GM18499 (cell line): ENCODE measurements at regions not wholly inside any gene's neighbourhood (a gene's known extent, or its start where the extent isn't known, plus 50 kb on each side); places are given as distances from the start of the nearest gene placed in this dataset.

Experiments
- ATAC-seq: cut with Tn5 transposase; IDR thresholded peaks from one replicate; pipeline ENCODE4 v1.9.1; 2021; ENCODE audit warnings: moderate number of reproducible peaks; ENCODE audit not compliant: insufficient read depth, unreplicated experiment

DNA sequence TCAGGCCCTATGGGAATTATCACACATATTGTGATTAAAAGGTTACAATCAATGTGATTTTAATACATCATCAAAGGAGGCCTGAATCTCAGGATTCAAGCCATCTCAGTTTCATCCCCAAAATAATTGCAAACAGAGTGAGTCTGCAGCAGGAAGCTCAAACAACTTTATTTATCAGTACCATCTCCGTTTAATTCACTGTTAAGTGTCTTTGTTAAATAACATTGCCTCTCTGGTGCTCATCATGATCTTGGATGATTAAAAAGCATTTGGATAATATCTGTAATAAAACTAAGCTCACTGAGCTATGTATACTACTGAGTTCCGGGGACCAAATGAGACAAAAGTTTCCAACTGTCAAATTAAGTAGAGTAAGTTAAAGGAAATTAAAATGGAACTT lies 817.8 kb upstream of the CNTNAP5 start:
- ATAC-seq: no peak

DNA sequence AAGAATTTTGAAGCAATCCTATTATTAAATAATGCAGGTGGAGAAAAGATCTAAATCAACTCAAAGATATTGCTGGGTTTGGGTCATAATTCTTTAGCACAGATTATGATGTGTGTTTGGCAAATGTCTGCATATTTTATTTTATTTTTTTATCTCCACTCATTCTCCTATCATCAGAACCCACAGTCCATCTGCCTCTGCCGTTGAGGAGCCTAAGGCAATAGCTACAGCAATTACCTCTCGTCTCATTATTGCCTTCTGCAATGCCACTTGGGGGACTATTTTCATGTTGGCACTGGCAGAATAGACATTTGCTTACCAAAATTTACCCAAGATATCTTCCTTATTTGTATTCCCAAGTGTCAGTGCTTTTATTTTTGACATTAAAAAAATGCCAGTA lies 815.9 kb upstream of the CNTNAP5 start:
- ATAC-seq: no peak

DNA sequence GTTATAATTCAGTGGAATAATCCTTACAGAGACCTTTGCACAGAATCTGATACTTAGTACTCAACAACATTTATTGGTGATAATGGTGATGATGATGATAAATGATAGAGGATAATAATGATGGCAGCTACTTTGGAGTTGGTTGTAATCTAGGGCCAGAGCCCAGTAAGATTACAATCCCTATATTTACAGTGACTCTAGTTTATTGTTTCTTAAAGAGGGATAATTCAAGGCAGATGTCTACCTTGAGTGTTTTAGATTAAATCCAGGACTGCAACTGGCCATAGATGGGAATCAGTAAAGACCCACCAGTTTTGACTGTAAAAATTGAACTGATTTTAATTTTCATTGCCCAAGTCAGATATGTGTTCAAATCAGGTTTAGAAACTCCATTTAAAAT lies 813.9 kb upstream of the CNTNAP5 start:
- no peak for ATAC-seq

DNA sequence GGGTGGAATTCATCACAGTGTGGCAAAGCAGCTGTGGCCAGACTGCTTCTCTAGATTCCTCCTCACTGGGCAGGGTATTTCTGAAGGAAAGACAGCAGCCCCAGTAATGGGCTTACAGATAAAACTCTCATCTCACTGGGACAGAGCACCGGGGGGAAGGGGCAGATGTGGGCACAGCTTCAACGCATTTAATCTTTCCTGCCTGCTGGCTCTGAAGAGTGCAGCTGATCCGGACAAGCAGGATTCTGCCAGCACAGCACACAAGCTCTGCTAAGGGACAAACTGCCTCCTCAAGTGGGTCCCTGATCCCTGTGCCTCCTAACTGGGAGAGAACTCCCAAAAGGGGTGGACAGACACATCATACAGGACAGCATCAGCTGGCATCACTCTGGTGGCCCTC lies 779.9 kb upstream of the CNTNAP5 start:
- no peak for ATAC-seq

DNA sequence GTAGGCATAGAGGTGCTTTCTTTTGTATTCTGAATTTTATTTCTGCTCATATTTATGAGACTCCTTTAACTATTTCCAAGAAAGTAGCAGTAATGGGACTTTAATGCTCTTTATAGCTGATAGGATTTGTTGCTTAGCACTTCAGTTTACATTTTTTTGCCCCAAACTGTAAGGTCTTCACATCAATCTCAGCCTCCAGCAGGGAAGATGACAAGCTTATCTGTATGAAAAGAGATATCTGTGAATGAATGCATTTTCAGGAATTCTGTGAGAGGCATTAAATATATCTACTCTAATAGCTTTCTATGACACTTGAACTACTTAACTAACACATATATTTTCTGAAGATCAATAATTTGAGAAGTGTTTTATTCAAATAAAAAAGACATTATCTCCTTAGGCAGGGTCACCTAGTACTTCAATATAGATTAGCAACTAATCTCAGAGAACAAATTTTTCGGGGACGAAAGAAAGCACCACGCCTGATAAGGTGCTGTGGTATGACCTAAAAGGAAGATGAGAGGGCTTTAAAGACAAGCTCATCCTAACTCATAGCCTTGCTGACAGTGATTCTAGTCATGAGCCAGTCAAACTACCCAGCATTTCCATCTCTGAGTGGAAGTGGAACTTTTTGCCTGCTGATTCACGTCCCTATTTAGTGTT lies 766.1 kb upstream of the CNTNAP5 start:
- ATAC-seq: no peak

DNA sequence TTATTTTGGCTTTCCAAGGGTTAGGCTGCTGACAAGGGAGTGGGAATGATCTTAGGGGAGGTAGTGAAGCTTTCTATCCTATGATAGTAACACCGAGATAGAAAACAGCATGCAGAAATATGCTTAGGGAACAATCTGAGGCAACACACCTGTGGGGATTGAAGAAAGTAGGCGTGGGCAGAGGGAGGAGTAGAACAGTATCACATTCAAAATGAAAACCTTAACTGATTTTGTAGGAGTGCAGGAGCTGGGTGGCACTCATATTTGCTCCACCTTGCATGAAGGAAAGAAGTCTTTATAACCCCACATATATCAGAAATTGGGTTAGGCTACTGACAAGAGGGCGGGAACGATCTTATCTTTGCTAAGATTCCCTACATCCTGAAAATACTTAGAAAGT lies 762.2 kb upstream of the CNTNAP5 start:
- ATAC-seq: no peak

DNA sequence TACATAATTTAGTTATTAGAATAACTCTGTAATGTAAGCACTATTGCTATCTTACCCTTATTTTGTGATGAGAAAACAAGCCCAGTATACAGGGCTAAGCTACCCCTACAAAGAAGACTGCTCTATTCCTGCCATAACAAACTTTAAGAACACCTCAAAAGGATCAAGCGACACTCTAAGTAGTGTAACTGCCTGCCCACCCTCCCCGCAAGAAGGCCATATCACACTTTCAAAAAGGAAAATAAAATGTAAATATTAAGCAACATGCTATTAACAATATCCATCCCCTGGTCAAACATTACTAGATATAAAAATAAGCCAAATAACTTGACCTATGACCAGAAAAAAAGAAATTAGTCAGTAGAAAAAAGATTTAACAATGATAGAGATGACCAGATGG lies 741.7 kb upstream of the CNTNAP5 start:
- ATAC-seq: no peak

DNA sequence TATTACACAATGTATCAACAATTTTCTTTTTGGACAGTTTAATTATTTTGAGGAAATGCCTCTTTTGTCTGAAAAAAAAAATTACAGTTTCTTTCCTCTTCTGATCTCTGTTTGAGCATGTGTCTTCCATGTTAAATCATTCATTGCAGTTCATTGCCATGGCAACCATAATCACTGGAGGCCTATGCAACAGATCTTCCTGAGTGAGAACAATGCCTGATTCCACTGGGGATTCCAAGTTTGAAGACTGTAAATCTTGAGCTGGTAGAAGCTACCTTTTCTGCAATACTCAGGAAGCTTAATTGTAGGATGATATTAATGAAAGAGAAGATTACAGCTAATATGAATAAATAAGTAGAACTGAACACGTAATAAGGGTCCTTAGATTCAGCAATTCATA lies 721.4 kb upstream of the CNTNAP5 start:
- no peak for ATAC-seq
